ENCODE measurements at regions not wholly inside any gene's neighbourhood (a gene's known extent, or its start where the extent isn't known, plus 50 kb on each side); places are given as distances from the start of the nearest gene placed in this dataset.

- Mint-ChIP-seq H3K27me3 (ENCODE audit: low read depth) (no peaks in the 10 kb centered on the region), H3K4me3 (no peak overlapping the region), H3K4me1 (no peaks in the 10 kb centered on the region), H3K27ac (no peak overlapping the region), H3K36me3 (ENCODE audit: low read depth) (no peaks in the 10 kb centered on the region), H3K9me3 (no peaks in the 10 kb centered on the region)
- TF ChIP-seq CTCF (IDR thresholded peaks at IDR 0.05; ENCODE audit: unreplicated experiment in 3 of 3): no peak
These were observed 2268.1 kb downstream of the PCDH7 start for GRCh38 chr4:32988165-32988811.

- Mint-ChIP-seq H3K4me3 (no peak overlapping the region), H3K4me1 (no peaks in the 10 kb centered on the region), H3K36me3 (ENCODE audit: low read depth) (no peaks in the 10 kb centered on the region), H3K9me3 (no peaks in the 10 kb centered on the region), H3K27me3 (ENCODE audit: low read depth) (no peaks in the 10 kb centered on the region), H3K27ac (no peak overlapping the region)
- TF ChIP-seq CTCF (IDR thresholded peaks at IDR 0.05; ENCODE audit: unreplicated experiment in 3 of 3): no peak
These were observed 2271.5 kb downstream of the PCDH7 start for GRCh38 chr4:32991663-32992062.

- no peaks in the 10 kb centered on the region for H3K27me3 Mint-ChIP-seq (ENCODE audit: low read depth)
- H3K4me1 Mint-ChIP-seq: no peaks in the 10 kb centered on the region
- H3K36me3 Mint-ChIP-seq (ENCODE audit: low read depth): no peaks in the 10 kb centered on the region
- H3K27ac Mint-ChIP-seq: no peak overlapping the region
- no peak for TF ChIP-seq CTCF (IDR thresholded peaks at IDR 0.05; ENCODE audit: unreplicated experiment in 3 of 3)
- H3K9me3 Mint-ChIP-seq: no peaks in the 10 kb centered on the region
- no peak overlapping the region for H3K4me3 Mint-ChIP-seq
These were observed 2275.1 kb downstream of the PCDH7 start for GRCh38 chr4:32994981-32995881.

- Mint-ChIP-seq H3K27me3 (ENCODE audit: low read depth) (peaks cover 6% of the 10 kb centered on the region), H3K4me3 (no peak overlapping the region), H3K9me3 (no peaks in the 10 kb centered on the region), H3K36me3 (ENCODE audit: low read depth) (no peaks in the 10 kb centered on the region), H3K27ac (no peak overlapping the region), H3K4me1 (no peaks in the 10 kb centered on the region)
- no peak for TF ChIP-seq CTCF (IDR thresholded peaks at IDR 0.05; ENCODE audit: unreplicated experiment in 3 of 3)
These were observed 2293.1 kb downstream of the PCDH7 start for GRCh38 chr4:33013282-33013681.

GRCh38 chr4:33025236-33025635 lies 2305.1 kb downstream of the PCDH7 start:
- no peak overlapping the region for H3K4me3 Mint-ChIP-seq
- TF ChIP-seq CTCF (IDR thresholded peaks at IDR 0.05; ENCODE audit: unreplicated experiment in 3 of 3): no peak
- no peaks in the 10 kb centered on the region for H3K27me3 Mint-ChIP-seq (ENCODE audit: low read depth)
- H3K27ac Mint-ChIP-seq: no peak overlapping the region
- H3K36me3 Mint-ChIP-seq (ENCODE audit: low read depth): no peaks in the 10 kb centered on the region
- no peaks in the 10 kb centered on the region for H3K9me3 Mint-ChIP-seq
- H3K4me1 Mint-ChIP-seq: no peaks in the 10 kb centered on the region

Data from nephron (organoid).